OCI-LY1 (cell line): ENCODE measurements at regions not wholly inside any gene's neighbourhood (a gene's known extent, or its start where the extent isn't known, plus 50 kb on each side); places are given as distances from the start of the nearest gene placed in this dataset.

ENCODE experiments used
- H2AFZ ChIP-seq: fragments of 200-600 bp; sonication (generic), shearing (Covaris generic); 2 replicates; pipeline ENCODE4 v1.6.0; 2014; ENCODE audit warnings: antibody characterized with exemption, mild to moderate bottlenecking, low read length
- H3F3A ChIP-seq: fragments of 200-600 bp; sonication (generic), shearing (Covaris generic); 2 replicates; pipeline ENCODE4 v1.6.0; 2014; ENCODE audit warnings: mild to moderate bottlenecking, antibody characterized with exemption, low read length, moderate library complexity; ENCODE audit not compliant: insufficient read depth
- H3K27ac ChIP-seq: fragments of 200-600 bp; sonication (generic); 2 replicates; pipeline ENCODE4 v1.5.1; 2014; ENCODE audit warnings: low read length, mixed run types, mild to moderate bottlenecking, low read depth; ENCODE audit not compliant: poor library complexity, severe bottlenecking
- H3K27me3 ChIP-seq: fragments of 200-600 bp; sonication (generic); 2 replicates; pipeline ENCODE4 v1.6.0; 2014; ENCODE audit warnings: antibody characterized with exemption, mild to moderate bottlenecking, low read length, moderate library complexity; ENCODE audit not compliant: insufficient read depth
- H3K36me3 ChIP-seq: fragments of 200-600 bp; sonication (generic); 2 replicates; pipeline ENCODE4 v1.6.1; 2014; ENCODE audit warnings: mild to moderate bottlenecking, antibody characterized with exemption, low read length, moderate library complexity, mixed read lengths; ENCODE audit not compliant: insufficient read depth
- H3K4me1 ChIP-seq: fragments of 200-600 bp; sonication (generic); 2 replicates; pipeline ENCODE4 v1.5.1; 2014; ENCODE audit warnings: mild to moderate bottlenecking, low read length, moderate library complexity; ENCODE audit not compliant: insufficient read depth, severe bottlenecking
- H3K4me2 ChIP-seq: fragments of 200-600 bp; sonication (generic), shearing (Covaris generic); 2 replicates; pipeline ENCODE4 v1.6.1; 2014; ENCODE audit warnings: low read length
- H3K4me3 ChIP-seq: fragments of 200-600 bp; sonication (generic); 2 replicates; pipeline ENCODE4 v1.5.1; 2014; ENCODE audit warnings: low read length, low read depth, mild to moderate bottlenecking, mixed read lengths; ENCODE audit not compliant: poor library complexity, severe bottlenecking
- H3K79me2 ChIP-seq: fragments of 200-600 bp; shearing (Covaris generic); 2 replicates; pipeline ENCODE4 v1.6.1; 2016; ENCODE audit warnings: mixed run types, low read length, mixed read lengths; ENCODE audit not compliant: insufficient read depth
- H3K9ac ChIP-seq: fragments of 200-600 bp; sonication (generic), shearing (Covaris generic); 2 replicates; pipeline ENCODE4 v1.6.1; 2014; ENCODE audit warnings: mild to moderate bottlenecking, low read length, mixed read lengths
- H3K9me2 ChIP-seq: fragments of 200-600 bp; sonication (generic), shearing (Covaris generic); 2 replicates; pipeline ENCODE4 v1.6.1; 2014; ENCODE audit warnings: low read depth, mild to moderate bottlenecking, low read length, mixed read lengths
- H3K9me3 ChIP-seq: fragments of 200-600 bp; shearing (Covaris generic); 2 replicates; pipeline ENCODE4 v1.6.1; 2014; ENCODE audit warnings: low read length, mixed read lengths
- H4K20me1 ChIP-seq: fragments of 200-600 bp; sonication (generic), shearing (Covaris generic); 2 replicates; pipeline ENCODE4 v1.6.0; 2016; ENCODE audit warnings: mild to moderate bottlenecking, low read length; ENCODE audit not compliant: insufficient read depth
- CTCF ChIP-seq: fragments of 200-600 bp; sonication (generic), shearing (Covaris generic); IDR thresholded peaks from 2 replicates; pipeline ENCODE4 v1.5.1; 2017; ENCODE audit warnings: mild to moderate bottlenecking, antibody characterized with exemption, low read length, moderate library complexity, mixed read lengths
- EZH2 ChIP-seq: fragments of 200-600 bp; sonication (generic), shearing (Covaris generic); IDR thresholded peaks from 2 replicates; pipeline ENCODE4 v1.8.0; 2017; ENCODE audit warnings: borderline replicate concordance, mixed run types, mild to moderate bottlenecking, antibody characterized with exemption, low read length, moderate library complexity, mixed read lengths

GRCh38 chr9:75230469-75230868, 142.2 kb downstream of the OSTF1 start:
- no peaks in the 10 kb centered on the region for H4K20me1 ChIP-seq
- no peaks in the 10 kb centered on the region for H3K79me2 ChIP-seq
- H3K27ac ChIP-seq, result no peak overlapping the region
- TF ChIP-seq CTCF (no peak), EZH2 (no peak)
- H3K4me2 ChIP-seq, result no peak overlapping the region
- H3K27me3 ChIP-seq, result no peaks in the 10 kb centered on the region
- H2AFZ ChIP-seq, result no peak overlapping the region
- H3K4me3 ChIP-seq, result no peak overlapping the region
- no peaks in the 10 kb centered on the region for H3F3A ChIP-seq
- 0 out of 2 replicates have a peak, but pooled peaks cover 3% of the 10 kb centered on the region for H3K9me3 ChIP-seq
- no peak overlapping the region for H3K9ac ChIP-seq
- H3K9me2 ChIP-seq, result no peaks in the 10 kb centered on the region
- H3K36me3 ChIP-seq, result no peaks in the 10 kb centered on the region
- no peaks in the 10 kb centered on the region for H3K4me1 ChIP-seq

- TF ChIP-seq CTCF (no peak), EZH2 (no peak)
- Histone ChIP-seq H3F3A (no peaks in the 10 kb centered on the region), H3K27ac (no peak overlapping the region), H3K4me3 (no peak overlapping the region), H4K20me1 (no peaks in the 10 kb centered on the region), H3K9me3 (0 out of 2 replicates have a peak, but pooled peaks cover 5% of the 10 kb centered on the region), H3K9ac (no peak overlapping the region), H3K36me3 (no peaks in the 10 kb centered on the region), H3K4me2 (no peak overlapping the region), H3K4me1 (no peaks in the 10 kb centered on the region), H3K27me3 (no peaks in the 10 kb centered on the region), H3K79me2 (no peaks in the 10 kb centered on the region), H3K9me2 (no peaks in the 10 kb centered on the region), H2AFZ (no peak overlapping the region)
Observed at GRCh38 chr9:75231167-75231566, 142.9 kb downstream of the OSTF1 start.

- TF ChIP-seq EZH2 (no peak), CTCF (no peak)
- Histone ChIP-seq H2AFZ (no peak overlapping the region), H3K27ac (no peak overlapping the region)
Observed at GRCh38 chr9:75233011-75233410, 144.7 kb downstream of the OSTF1 start.

More at GRCh38 chr9:75233011-75233410, 144.7 kb downstream of the OSTF1 start:
- Histone ChIP-seq H3K79me2 (no peaks in the 10 kb centered on the region), H4K20me1 (no peaks in the 10 kb centered on the region), H3K4me2 (no peak overlapping the region), H3K9me2 (no peaks in the 10 kb centered on the region), H3F3A (no peaks in the 10 kb centered on the region), H3K9ac (no peak overlapping the region), H3K9me3 (0 out of 2 replicates have a peak, but pooled peaks cover 5% of the 10 kb centered on the region), H3K4me3 (no peak overlapping the region), H3K4me1 (no peaks in the 10 kb centered on the region), H3K27me3 (no peaks in the 10 kb centered on the region), H3K36me3 (no peaks in the 10 kb centered on the region)
